HG03060 (cell line): ENCODE measurements at regions not wholly inside any gene's neighbourhood (a gene's known extent, or its start where the extent isn't known, plus 50 kb on each side); places are given as distances from the start of the nearest gene placed in this dataset.
"Not testable (repeated sequence)": the region's sequence is repeated elsewhere in the genome, so short reads cannot be mapped to it uniquely, and the experiment has no call there.

Experiments used
- ATAC-seq: cut with Tn5 transposase; IDR thresholded peaks from one replicate; pipeline ENCODE4 v1.9.1; 2021; ENCODE audit warnings: low read depth, moderate number of reproducible peaks; ENCODE audit not compliant: unreplicated experiment

DNA sequence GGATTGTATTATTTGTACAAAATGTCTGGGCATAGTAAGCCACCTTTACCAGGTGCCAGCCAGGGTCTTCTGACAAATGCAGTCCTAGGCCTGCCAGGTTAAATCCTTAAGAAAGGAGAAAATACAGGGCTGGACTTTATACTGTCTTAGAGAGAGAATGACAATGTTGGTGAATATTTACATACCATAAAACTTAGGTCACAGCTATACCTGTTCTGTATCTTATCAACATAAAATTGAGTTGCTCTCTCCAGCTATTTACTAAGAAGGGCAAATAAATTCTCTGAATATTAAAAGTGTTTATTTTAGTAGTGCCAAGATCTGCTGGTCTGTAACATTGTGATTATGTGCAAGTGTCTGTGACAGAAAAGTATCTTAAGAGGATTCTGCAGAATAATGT is 971.1 kb downstream of the AACS start:
- no peak for ATAC-seq

DNA sequence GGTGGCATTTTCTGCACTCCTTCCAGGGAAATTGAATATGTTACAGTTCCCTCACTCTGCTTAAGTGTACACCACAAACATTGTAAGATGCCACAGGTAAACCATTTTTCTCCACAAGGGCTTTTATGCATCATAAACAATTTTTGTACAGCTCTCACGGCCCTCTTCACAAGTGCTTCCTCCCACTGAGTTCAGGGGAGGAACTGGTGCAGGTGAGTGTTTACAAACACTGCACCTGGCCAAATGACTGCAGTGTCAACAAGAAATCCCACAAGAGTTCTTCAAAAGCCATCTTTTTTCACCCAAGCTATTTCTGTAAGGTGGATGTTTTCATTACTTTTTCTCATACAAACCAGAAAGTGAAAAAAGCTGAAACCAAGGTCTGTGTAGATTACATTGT is 973.2 kb downstream of the AACS start:
- ATAC-seq = no peak

DNA sequence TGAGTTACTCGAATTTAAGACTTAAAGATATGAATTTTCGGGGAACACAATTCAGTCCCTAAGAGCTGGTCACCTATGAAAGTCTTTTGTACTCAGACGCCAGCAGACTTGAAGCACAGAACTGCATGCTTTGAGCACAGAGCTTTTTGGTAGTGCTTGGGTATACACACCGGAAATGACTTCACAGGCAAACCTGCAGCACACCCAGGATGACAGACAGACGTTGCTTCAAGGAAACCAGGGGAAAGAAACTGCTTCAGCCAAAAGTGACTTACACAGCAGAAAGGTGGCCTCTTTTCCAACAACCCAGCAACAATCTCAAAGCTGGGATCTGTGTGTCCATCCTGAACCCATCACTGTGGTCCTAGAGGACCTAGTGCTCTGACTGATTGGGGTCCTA is 975.1 kb downstream of the AACS start:
- no peak for ATAC-seq

DNA sequence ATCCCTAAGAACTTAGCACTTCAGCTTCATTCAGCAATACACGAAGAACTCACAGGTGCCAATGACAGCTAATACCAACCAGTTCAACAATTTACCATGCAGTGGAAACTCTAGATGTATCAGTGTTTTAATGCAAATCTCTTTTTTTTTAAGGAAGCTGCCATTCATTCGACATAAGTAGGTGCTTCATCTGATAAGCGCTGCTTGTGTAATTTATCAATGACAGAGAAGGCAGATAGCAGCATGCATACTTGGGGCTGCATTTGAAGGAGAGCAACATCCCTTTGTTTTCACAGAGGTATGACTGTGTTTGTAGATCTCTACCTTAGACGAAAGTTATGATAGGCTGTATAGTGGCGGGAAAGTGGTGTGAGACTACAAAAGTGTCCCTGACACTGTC is 977.1 kb downstream of the AACS start:
- ATAC-seq = no peak

DNA sequence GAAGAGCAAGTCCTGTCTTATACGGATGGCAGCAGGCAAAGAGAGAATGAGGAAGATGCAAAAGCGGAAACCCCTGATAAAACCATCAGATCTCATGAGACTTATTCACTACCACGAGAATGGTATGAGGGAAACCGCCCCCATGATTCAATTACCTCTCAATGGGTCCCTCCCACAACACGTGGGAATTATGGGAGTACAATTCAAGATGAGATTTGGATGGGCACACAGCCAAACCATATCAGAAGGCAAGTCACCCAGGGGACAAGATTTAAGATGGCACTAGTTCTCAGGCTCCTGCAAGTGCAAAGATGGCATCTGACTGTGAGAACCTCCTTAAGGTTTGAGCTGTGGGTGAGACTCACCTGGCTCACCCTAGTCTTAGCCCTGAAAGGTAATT is 984.3 kb downstream of the AACS start:
- not testable (repeated sequence) for ATAC-seq

DNA sequence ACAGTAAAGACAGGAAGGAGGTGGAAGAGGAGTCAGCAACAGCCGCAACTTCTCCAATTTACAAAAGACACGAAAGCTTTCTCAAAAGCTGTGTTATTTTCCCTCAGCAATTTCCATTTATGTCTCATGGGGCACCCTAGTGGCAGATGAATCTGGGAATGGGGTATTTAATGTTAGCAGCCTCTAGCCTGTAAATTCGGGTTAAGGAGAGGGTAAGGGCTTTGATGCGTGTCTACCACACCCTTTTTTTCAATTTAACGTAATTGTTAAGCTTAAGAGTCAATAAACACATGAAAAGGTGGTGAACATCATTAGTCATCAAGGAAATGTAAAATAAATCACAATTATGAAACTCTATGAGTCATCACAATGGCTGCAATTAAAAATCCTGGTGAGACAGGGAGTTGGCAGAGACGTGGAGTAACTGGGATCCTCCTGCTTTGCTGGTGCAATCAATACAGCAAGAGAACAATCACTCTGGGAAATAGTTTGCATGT is 986.4 kb downstream of the AACS start:
- no peak for ATAC-seq

DNA sequence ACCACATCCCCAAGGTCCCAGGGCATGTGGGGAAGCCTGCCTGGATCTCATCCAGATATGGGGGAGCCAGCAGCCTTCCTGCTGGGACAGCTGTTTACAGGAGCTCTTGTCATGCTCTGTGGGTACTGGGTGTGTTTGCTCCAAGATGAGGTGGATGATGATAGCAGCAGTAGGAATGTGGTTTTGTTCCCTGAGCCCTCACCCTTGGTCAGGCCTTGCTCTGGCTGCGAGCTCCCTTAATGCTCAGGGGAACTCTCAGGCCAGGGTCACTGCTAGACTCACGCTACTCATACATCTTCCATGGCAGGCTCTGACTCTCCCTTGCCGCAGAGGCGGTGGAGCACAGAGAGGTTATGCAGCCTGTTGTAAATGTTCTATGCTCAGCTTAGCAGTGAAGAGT is 990.3 kb downstream of the AACS start:
- no peak for ATAC-seq

DNA sequence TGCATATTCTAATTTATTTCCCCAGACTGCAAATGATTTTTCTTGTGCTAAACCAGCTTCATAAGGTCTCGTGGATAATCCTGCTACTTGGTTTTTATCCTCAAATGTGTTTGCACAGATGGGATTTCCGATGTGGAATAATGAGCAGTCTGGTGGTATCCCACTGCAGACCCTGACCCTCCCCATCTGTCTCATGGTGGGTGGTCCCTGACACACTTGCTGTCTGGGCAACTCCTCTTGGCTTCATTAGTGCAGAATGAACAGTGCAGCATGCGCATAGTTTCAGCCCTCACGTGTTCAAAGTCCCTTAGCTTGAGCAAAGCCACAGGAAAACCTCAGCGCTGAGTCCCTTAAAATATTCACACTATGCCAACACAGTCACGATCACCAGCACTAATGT is 996.5 kb downstream of the AACS start:
- ATAC-seq = no peak

DNA sequence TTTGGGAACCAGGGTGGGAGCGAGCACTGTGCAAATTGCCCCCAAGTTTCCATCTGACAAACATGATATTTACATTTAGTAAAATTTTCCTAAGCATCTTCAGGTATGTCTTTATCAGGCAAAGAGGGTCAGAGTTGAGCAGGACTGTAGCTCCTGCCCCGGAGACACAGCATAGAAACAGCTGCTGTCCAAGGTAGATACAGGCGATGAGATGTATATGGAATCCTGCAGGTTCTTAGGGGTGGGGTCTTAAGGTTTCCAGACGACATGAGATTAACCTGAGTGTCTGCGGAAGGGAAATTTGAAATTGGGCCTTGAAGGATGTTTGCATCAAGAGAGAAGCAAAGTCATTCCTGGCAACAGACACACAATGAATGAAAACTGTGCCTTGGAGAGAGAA is 998.8 kb downstream of the AACS start:
- ATAC-seq = no peak

DNA sequence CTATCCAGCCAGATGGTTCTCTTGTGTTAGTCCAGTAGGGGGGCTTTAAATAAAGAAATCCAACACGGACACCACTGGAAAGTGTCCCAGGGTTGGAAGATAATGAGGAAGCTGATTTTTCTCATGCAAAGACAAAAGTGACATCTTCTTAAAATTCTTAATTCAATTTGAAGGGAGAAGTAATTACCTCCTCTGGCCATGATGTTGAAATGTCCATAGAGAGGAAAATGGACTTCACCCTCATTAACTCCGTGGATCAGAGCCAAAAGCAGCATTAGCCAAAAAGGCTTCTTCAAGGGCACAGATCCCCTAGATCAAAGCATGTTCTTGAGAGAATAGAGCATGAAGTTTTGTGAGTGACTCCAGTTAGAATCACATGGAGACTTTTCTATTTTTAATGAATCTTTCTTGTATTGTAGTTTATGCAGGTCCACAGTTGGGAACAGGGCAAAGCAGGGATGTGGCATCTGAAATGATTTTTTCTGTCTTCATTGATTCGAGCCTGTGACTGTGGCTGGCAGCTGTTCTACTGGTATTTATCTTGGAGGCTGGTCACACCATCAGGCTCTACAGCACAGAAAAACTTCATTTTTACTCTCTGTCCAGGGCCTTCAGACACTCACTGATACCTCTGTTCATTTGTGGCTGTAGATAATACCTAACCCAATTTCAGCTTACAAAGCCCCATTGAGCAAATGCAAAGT is 1002.5 kb downstream of the AACS start:
- ATAC-seq = no peak

DNA sequence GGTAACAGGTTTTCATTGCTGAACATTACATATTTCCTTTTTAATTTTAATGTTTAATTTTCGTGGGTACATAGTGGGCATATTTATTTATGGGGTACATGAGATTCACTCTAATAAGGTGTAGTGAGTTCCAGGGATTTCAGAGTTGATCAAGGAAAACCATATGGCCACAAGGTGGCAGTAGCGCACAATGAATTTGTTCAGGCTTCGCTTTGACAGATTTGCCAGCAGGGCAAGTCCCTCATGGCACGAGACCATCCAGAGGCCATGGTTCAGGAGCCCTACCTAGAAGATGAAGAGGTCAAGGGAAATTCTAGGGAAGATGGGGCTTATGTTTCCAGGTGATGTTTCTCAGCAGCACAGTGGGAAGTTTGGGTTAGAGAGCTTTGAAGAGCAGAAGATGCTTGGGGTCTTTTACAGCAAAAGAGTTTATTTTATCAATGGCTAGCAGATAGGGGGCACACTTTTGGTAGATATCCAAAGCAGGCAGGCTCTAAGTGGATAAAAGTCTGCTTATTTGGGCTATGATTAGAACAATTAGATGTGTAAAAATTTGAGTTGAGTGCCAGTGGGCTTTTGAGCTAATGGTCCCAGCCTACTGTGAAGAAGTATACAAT is 1004.4 kb downstream of the AACS start:
- no peak for ATAC-seq

DNA sequence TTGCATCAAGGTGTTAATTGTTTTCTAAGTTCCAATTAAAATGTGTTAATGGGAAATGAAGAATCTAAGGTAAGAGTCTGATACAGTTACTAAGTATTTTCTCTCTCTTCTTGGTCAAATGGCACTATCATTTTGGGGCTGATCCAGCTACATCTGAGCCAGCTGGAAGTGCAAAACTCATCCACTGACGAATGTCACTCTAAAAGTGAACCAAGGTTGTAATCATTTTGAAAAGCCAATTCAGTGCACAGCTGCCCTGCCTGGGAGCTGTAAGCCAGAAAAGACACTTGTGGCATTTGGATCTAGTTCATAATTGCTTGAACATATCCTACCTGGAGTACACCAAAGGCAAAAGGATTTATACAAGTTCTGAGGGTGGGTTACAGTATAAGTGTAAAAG is 1011.3 kb downstream of the AACS start:
- ATAC-seq = no peak

DNA sequence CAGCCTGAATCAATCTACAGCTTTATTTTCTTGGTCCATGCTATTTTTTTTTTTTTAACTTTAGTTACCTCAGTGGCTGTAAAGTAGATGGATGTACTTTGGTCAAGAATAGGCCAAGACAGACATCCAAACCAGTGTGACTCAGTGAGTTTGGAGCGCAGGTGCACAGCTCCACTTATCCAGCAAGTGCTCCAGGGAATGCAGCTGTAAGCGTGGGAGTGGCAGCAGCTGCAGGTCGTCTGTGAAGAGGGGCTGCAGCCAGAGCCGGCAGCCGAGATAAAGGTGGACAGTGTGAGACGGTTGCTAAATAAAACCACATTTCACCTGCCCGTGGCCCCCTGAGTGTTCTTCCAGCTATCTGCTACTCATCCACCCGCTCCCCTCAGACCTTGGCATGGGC is 1018.7 kb downstream of the AACS start:
- ATAC-seq = no peak

DNA sequence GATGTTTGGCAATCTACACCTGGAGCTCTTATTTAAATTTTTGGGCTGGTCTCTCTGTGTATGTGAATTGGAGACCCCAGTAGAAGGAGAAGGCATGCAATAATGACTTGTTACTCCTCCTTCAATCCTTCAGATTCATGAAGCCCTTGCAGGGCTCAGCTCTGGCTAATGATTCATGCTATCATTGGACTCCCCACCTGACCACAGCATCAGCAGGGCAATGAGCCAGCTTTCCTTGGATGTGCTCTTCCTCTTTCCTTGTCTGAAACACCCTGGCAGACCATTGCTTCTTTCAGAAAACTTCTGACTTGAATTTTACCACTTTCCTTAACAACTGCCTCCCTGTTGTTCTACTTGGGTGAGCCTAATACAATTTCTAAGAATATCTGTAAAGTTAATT is 1019.2 kb downstream of the AACS start:
- ATAC-seq = no peak

DNA sequence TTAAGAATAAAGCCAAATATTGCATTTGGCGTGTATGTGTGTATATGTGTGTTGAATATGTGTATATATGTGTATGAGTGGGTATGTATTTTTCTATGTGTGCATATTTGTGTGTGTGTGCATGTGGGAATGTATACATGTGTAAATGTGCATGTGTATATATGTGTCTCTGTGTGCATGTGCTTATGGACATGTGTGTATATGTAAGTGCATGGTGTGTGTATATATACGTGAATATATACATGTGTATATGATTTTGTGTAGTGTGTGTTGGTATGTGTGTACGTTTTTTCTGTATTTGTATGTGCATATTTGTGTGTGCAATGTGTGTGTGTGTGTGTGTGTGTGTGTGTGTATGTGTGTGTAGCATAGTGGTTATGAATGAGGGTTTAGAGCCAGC is 1021.0 kb downstream of the AACS start:
- ATAC-seq = no peak

DNA sequence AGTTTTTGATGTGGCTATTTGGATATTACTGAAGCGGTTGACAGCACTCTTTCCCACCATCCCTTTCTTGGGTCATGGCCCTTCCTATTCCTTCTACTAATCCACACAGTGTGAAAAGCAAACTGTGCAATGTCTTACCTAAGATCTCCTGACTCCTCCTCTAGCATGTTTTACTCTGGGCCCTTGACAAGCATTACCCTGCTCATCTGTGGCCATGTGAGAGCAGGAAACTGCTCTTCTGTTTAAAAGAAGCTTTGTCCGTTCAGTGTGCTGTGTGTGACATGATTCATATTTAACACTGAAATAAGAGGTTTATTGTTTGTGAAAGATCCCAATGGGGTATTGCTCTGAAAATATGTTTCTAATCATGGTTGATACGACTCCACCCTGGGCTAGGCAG is 1022.5 kb downstream of the AACS start:
- no peak for ATAC-seq

DNA sequence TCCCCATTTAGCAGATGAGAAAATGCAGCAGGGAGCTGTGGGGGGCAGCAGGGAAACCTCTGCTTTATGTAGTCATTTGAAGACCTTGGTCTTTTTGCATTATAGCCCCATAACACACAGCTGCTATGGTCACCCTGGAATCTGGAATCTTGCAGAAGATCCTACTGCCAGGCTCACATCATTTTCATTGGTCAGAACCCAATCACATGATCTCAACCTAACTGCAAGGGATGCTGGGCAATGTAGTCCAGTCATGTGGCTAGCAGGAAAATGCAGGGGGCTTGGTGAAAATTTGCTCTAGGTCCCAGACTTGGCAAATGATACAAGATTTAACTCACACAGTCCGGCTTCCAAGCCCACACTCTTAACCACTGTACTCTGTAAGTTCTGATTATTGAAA is 1028.7 kb downstream of the AACS start:
- ATAC-seq = no peak

DNA sequence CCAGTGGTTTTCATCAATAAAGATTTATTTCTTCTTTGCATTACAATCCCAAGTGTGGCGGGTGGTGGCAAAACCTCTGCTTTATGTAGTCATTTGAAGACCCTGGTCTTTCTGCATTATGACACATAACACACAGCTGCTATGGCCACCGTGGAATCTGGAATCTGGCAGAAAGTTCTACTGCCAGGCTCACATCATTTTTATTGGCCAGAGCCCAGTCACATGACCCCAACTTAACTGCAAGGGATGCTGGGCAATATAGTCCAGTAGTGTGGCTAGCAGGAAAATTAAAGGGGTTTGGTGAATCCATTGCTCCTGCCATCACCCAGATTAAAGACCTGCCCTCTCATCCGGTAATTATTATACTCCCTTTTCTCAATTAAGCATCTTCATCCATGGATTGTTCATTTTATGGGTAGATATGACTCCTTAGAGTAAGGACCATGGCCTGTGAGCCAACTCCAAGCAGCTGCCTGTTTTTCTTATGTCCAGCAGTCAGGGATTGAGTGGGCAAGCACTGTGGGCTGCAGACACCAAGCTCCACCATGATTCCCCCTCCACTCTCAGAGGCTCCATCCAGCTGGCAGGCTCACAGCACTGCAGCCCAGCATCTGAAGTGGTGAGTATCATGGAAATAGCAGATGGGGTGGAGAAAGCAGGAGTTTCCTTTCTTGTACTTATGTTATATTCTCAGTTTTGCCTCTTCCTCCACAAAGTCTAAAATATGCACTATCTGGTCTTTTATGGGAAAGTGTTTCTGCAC is 1030.7 kb downstream of the AACS start:
- ATAC-seq = no peak

DNA sequence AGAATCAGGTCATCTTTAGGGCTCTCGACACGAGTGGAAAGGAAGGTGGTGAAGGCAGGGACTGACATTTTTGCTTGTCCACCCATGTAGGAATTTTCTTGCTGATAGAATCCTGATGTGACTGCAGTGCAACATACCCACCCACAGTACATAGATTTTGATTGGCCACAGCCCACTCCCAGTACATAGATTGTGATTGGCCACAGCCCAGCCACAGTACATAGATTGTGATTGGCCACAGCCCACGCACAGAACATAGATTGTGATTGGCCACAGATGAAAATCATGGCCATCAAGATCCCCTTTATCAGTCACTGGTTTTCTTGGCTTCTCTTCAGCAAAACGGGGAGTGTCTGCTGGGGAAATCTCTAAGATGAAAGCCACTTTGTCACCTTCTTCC is 1041.5 kb downstream of the AACS start:
- no peak for ATAC-seq

DNA sequence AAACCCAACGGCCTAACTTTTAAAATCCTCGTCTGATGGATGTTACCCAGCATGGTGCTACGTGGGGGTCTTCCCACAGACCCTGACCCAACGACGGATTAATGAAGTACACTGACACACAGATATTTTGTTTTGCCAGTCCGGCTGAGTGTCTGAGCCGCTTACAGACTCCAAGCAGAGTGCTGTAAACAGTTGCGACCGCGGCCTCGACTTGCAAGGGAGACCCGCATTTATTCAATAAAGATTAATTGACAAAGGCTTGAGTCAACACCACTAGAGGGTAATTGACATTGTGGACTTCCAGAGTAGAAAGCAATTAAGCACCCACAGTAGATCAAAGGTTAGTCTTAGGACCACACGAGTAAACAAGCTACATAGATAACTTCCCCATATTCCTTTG is 1042.4 kb downstream of the AACS start:
- no peak for ATAC-seq

DNA sequence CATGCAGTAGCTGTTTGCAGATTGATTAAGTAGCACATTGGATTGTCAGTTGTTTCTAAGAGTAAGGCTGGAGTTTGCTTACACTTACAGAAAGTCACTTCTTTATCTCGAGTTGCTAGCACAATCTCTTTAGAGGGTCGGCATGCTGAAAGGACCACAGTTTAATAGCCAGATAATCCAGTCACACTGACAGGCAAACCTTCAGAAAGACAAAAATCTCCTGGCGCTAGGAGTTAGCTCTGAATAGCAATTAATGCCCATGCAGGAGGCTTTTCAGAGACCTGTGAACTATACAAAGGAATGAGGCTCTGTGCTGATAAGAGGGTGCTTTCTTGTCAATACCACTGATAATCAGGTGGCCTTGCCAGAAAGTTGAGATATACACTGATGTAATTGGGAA is 1043.0 kb downstream of the AACS start:
- ATAC-seq = no peak

DNA sequence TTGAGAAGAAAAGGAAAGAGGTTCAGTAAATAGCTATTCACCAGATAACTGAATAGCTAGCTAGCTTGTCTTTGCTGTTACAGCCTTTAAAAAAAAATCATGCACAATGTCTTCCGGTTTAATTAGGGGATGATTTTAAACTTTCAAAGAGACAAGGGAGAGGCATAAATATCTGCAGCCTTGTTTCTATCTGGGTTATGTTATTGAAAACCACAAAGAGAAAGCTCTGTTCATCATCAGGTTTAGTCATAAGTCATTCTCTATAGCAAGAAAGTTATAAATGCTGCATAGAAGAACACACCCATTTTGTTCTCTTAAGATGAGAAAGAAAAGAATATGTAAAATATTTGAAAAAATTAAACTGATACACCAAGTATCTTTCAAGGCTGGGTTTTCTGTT is 1046.9 kb downstream of the AACS start:
- no peak for ATAC-seq
